ENCODE measurements at regions not wholly inside any gene's neighbourhood (a gene's known extent, or its start where the extent isn't known, plus 50 kb on each side); places are given as distances from the start of the nearest gene placed in this dataset.
A peak's percentile ranks its signal among the peaks of the same experiment; 100 is the strongest.

GRCh38 chr12:44942714-44943113 lies 66.6 kb upstream of the NELL2 start:
- H3K9me3 Mint-ChIP-seq (ENCODE audit: insufficient read depth): peaks cover 2% of the 10 kb centered on the region
- Histone ChIP-seq H3K9ac (ENCODE audit: low read length) (no peak overlapping the region), H3K4me3 (ENCODE audit: control extremely low read depth in 1 of 5, extremely low read depth in 1 of 5, insufficient read depth in 1 of 5, low read depth in 2 of 5, low read length in 4 of 5) (no peak overlapping the region), H4K20me1 (ENCODE audit: control insufficient read depth, insufficient read depth, low read length, poor library complexity, severe bottlenecking) (no peaks in the 10 kb centered on the region), H3K79me2 (ENCODE audit: control insufficient read depth, insufficient read depth, low read length) (no peaks in the 10 kb centered on the region), H3K36me3 (replicated peaks in 1 of 2; ENCODE audit: control extremely low read depth in 1 of 2, control insufficient read depth in 1 of 2, extremely low read depth in 1 of 2, insufficient read depth in 2 of 2, low read length in 1 of 2) (no peaks in the 10 kb centered on the region), H3K9me3 (ENCODE audit: control extremely low read depth in 1 of 3, control insufficient read depth in 2 of 3, insufficient read depth in 1 of 3, low read length in 2 of 3) (no peaks in the 10 kb centered on the region), H2AFZ (ENCODE audit: insufficient read depth, low read depth, low read length, poor library complexity, severe bottlenecking) (no peak overlapping the region), H3K4me1 (ENCODE audit: control insufficient read depth in 2 of 2, insufficient read depth in 2 of 2, low read length in 2 of 2) (no peaks in the 10 kb centered on the region), H3K27me3 (replicated peaks in 1 of 4; ENCODE audit: control extremely low read depth in 1 of 4, control insufficient read depth in 3 of 4, insufficient read depth in 4 of 4, low read length in 3 of 4) (no peaks in the 10 kb centered on the region), H3K4me2 (replicated peaks; ENCODE audit: low read depth, low read length, poor library complexity, severe bottlenecking) (no peak overlapping the region), H3K27ac (ENCODE audit: low read length in 2 of 2) (no peak overlapping the region)
- no peak overlapping the region for H3K27ac Mint-ChIP-seq
- no peak for TF ChIP-seq EZH2 (IDR thresholded peaks at IDR 0.05; ENCODE audit: borderline replicate concordance, insufficient read depth, low read depth, low read length, poor library complexity, severe bottlenecking)
- TF ChIP-seq CTCF (IDR thresholded peaks at IDR 0.05): no peak
- no peaks in the 10 kb centered on the region for H3K4me1 Mint-ChIP-seq
- no CpG with 5 or more reads among the region's 5 CpGs for WGBS (ENCODE audit: insufficient coverage)
- intact Hi-C loops (cut with micrococcal nuclease): no loop called here
- CTCF ChIA-PET: no interaction called here
- ATAC-seq (ENCODE audit: low read depth) (no peak), DNase-seq (no peak)
- H3K4me3 Mint-ChIP-seq: no peak overlapping the region
- POLR2A ChIA-PET: no interaction called here
- peaks cover 5% of the 10 kb centered on the region for H3K27me3 Mint-ChIP-seq

GRCh38 chr12:44930972-44931600 lies 55.0 kb upstream of the NELL2 start:
- Histone ChIP-seq H3K79me2 (ENCODE audit: control insufficient read depth, insufficient read depth, low read length) (no peaks in the 10 kb centered on the region), H3K27ac (ENCODE audit: low read length in 2 of 2) (no peak overlapping the region), H3K36me3 (replicated peaks in 1 of 2; ENCODE audit: control extremely low read depth in 1 of 2, control insufficient read depth in 1 of 2, extremely low read depth in 1 of 2, insufficient read depth in 2 of 2, low read length in 1 of 2) (no peaks in the 10 kb centered on the region), H4K20me1 (ENCODE audit: control insufficient read depth, insufficient read depth, low read length, poor library complexity, severe bottlenecking) (no peaks in the 10 kb centered on the region), H3K9me3 (ENCODE audit: control extremely low read depth in 1 of 3, control insufficient read depth in 2 of 3, insufficient read depth in 1 of 3, low read length in 2 of 3) (no peaks in the 10 kb centered on the region), H3K27me3 (replicated peaks in 1 of 4; ENCODE audit: control extremely low read depth in 1 of 4, control insufficient read depth in 3 of 4, insufficient read depth in 4 of 4, low read length in 3 of 4) (no peaks in the 10 kb centered on the region), H2AFZ (ENCODE audit: insufficient read depth, low read depth, low read length, poor library complexity, severe bottlenecking) (no peak overlapping the region), H3K9ac (ENCODE audit: low read length) (no peak overlapping the region), H3K4me1 (ENCODE audit: control insufficient read depth in 2 of 2, insufficient read depth in 2 of 2, low read length in 2 of 2) (no peaks in the 10 kb centered on the region), H3K4me2 (replicated peaks; ENCODE audit: low read depth, low read length, poor library complexity, severe bottlenecking) (no peak overlapping the region), H3K4me3 (ENCODE audit: control extremely low read depth in 1 of 5, extremely low read depth in 1 of 5, insufficient read depth in 1 of 5, low read depth in 2 of 5, low read length in 4 of 5) (no peak overlapping the region)
- H3K4me1 Mint-ChIP-seq: no peaks in the 10 kb centered on the region
- intact Hi-C loops (cut with micrococcal nuclease): loop anchor here (1.0 to 10.0 kb wide), 3 partner anchors 119 to 1486 kb away; no protein-coding TSS in a partner anchor
- TF ChIP-seq EZH2 (IDR thresholded peaks at IDR 0.05; ENCODE audit: borderline replicate concordance, insufficient read depth, low read depth, low read length, poor library complexity, severe bottlenecking): no peak
- TF ChIP-seq CTCF (IDR thresholded peaks at IDR 0.05): peak; percentile 86
- DNase-seq: peak; percentile 58
- no peak overlapping the region for H3K4me3 Mint-ChIP-seq
- peaks cover 2% of the 10 kb centered on the region for H3K27me3 Mint-ChIP-seq
- WGBS (ENCODE audit: insufficient coverage): no CpG with 5 or more reads among the region's 4 CpGs
- H3K27ac Mint-ChIP-seq: no peak overlapping the region
- ChIA-PET POLR2A (no interaction called here), CTCF (interaction anchor here (0.6 to 3.3 kb wide), 21 partner anchors 10 to 1486 kb away, joined by 3 to 55 read pairs (median 3); no protein-coding TSS in a partner anchor)
- ATAC-seq (ENCODE audit: low read depth): no peak
- H3K9me3 Mint-ChIP-seq (ENCODE audit: insufficient read depth): no peaks in the 10 kb centered on the region

All from B cell (primary cell).